NB4 (cell line): ENCODE measurements at regions not wholly inside any gene's neighbourhood (a gene's known extent, or its start where the extent isn't known, plus 50 kb on each side); places are given as distances from the start of the nearest gene placed in this dataset.

Source experiments
- POLR2A ChIP-seq: IDR thresholded peaks from 2 replicates; pipeline ENCODE4 v1.6.1; 2011; ENCODE audit warnings: mild to moderate bottlenecking; ENCODE audit not compliant: insufficient read length; ENCODE audit errors: extremely low read depth
- TF ChIP-seq, protein P1 (sequence below): IDR thresholded peaks from one replicate; pipeline ENCODE4 v1.5.1; 2012; ENCODE audit warnings: low read depth, low read length
- TF ChIP-seq, protein P2 (sequence below): IDR thresholded peaks from 2 replicates; pipeline ENCODE4 v1.6.1; 2011; ENCODE audit warnings: low read depth, low read length

DNA sequence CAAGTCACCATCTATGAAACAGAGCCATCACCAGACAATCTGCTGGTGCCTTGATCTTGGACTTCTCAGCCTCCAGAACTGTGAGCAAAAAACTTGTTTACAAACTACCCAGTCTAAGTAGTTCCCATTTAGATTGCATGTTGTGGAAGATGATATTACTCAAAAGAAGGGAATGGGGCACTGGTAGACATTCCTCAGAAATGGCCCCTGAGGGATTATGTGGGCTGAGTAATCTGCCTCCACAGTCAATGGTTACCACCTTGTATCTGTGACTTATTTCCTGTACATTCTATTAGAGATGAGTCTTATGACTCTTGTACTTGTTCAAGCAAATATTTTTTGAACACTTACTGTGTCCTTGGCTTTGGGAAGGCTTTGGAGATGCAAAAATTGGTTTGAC, 160.4 kb downstream of the NUP35 start:
- TF ChIP-seq, protein P1, sequence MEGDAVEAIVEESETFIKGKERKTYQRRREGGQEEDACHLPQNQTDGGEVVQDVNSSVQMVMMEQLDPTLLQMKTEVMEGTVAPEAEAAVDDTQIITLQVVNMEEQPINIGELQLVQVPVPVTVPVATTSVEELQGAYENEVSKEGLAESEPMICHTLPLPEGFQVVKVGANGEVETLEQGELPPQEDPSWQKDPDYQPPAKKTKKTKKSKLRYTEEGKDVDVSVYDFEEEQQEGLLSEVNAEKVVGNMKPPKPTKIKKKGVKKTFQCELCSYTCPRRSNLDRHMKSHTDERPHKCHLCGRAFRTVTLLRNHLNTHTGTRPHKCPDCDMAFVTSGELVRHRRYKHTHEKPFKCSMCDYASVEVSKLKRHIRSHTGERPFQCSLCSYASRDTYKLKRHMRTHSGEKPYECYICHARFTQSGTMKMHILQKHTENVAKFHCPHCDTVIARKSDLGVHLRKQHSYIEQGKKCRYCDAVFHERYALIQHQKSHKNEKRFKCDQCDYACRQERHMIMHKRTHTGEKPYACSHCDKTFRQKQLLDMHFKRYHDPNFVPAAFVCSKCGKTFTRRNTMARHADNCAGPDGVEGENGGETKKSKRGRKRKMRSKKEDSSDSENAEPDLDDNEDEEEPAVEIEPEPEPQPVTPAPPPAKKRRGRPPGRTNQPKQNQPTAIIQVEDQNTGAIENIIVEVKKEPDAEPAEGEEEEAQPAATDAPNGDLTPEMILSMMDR: no peak
- no peak for TF ChIP-seq POLR2A
- TF ChIP-seq, protein P2, sequence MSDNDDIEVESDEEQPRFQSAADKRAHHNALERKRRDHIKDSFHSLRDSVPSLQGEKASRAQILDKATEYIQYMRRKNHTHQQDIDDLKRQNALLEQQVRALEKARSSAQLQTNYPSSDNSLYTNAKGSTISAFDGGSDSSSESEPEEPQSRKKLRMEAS: no peak
